ENCODE measurements at regions not wholly inside any gene's neighbourhood (a gene's known extent, or its start where the extent isn't known, plus 50 kb on each side); places are given as distances from the start of the nearest gene placed in this dataset.
"Not testable (repeated sequence)": the region's sequence is repeated elsewhere in the genome, so short reads cannot be mapped to it uniquely, and the experiment has no call there.

- Histone ChIP-seq H3K9ac (no peak overlapping the region), H4K20me1 (no peaks in the 10 kb centered on the region), H3K36me3 (peaks cover 100% of the 10 kb centered on the region), H3K4me1 (no peaks in the 10 kb centered on the region), H3K27ac (no peak overlapping the region), H3K9me3 (peaks cover 97% of the 10 kb centered on the region), H3K4me3 (no peak overlapping the region), H3K4me2 (no peak overlapping the region), H3K27me3 (no peaks in the 10 kb centered on the region)
- TF ChIP-seq Cebpa-rat (IDR thresholded peaks at IDR 0.05) = no peak
Observed at GRCh38 chr15:25091421-25092158, 136.8 kb downstream of the SNRPN start.

- Histone ChIP-seq H3K4me3 (no peak overlapping the region), H3K4me2 (no peak overlapping the region), H3K27me3 (no peaks in the 10 kb centered on the region), H3K27ac (no peak overlapping the region), H3K36me3 (peaks cover 100% of the 10 kb centered on the region), H3K4me1 (no peaks in the 10 kb centered on the region), H4K20me1 (no peaks in the 10 kb centered on the region), H3K9me3 (peaks cover 94% of the 10 kb centered on the region), H3K9ac (no peak overlapping the region)
- no peak for TF ChIP-seq Cebpa-rat (IDR thresholded peaks at IDR 0.05)
Observed at GRCh38 chr15:25092661-25093060, 137.9 kb downstream of the SNRPN start.

- no peak overlapping the region for H3K4me3 ChIP-seq
- H3K9me3 ChIP-seq = peaks cover 90% of the 10 kb centered on the region
- H3K9ac ChIP-seq = no peak overlapping the region
- no peak for TF ChIP-seq Cebpa-rat (IDR thresholded peaks at IDR 0.05)
- H3K4me2 ChIP-seq = no peak overlapping the region
- H3K4me1 ChIP-seq = no peaks in the 10 kb centered on the region
- H3K27ac ChIP-seq = no peak overlapping the region
- H4K20me1 ChIP-seq = no peaks in the 10 kb centered on the region
- peaks cover 100% of the 10 kb centered on the region for H3K36me3 ChIP-seq
- no peaks in the 10 kb centered on the region for H3K27me3 ChIP-seq
Observed at GRCh38 chr15:25093455-25094029, 138.8 kb downstream of the SNRPN start.

- TF ChIP-seq Cebpa-rat (IDR thresholded peaks at IDR 0.05) = no peak
- H4K20me1 ChIP-seq = no peaks in the 10 kb centered on the region
- H3K9me3 ChIP-seq = peaks cover 90% of the 10 kb centered on the region
- H3K4me3 ChIP-seq = no peak overlapping the region
- H3K4me1 ChIP-seq = no peaks in the 10 kb centered on the region
- peaks cover 100% of the 10 kb centered on the region for H3K36me3 ChIP-seq
- H3K27me3 ChIP-seq = no peaks in the 10 kb centered on the region
- H3K9ac ChIP-seq = no peak overlapping the region
- H3K4me2 ChIP-seq = no peak overlapping the region
- H3K27ac ChIP-seq = no peak overlapping the region
Observed at GRCh38 chr15:25094066-25094465, 139.3 kb downstream of the SNRPN start.

GRCh38 chr15:25094519-25094918, 139.7 kb downstream of the SNRPN start:
- Histone ChIP-seq H3K36me3 (peaks cover 100% of the 10 kb centered on the region), H3K4me3 (no peak overlapping the region), H3K9me3 (peaks cover 90% of the 10 kb centered on the region), H3K27me3 (no peaks in the 10 kb centered on the region), H3K9ac (no peak overlapping the region), H3K27ac (no peak overlapping the region), H3K4me1 (no peaks in the 10 kb centered on the region), H4K20me1 (no peaks in the 10 kb centered on the region), H3K4me2 (no peak overlapping the region)
- TF ChIP-seq Cebpa-rat (IDR thresholded peaks at IDR 0.05) = no peak

GRCh38 chr15:25095179-25095578, 140.4 kb downstream of the SNRPN start:
- no peak overlapping the region for H3K4me3 ChIP-seq
- peaks cover 90% of the 10 kb centered on the region for H3K9me3 ChIP-seq

GRCh38 chr15:25099966-25100365, 145.2 kb downstream of the SNRPN start:
- not testable (repeated sequence) for H3K27me3 ChIP-seq, H3K4me3 ChIP-seq, H4K20me1 ChIP-seq, H3K27ac ChIP-seq, H3K4me1 ChIP-seq, H3K9ac ChIP-seq, H3K4me2 ChIP-seq
- H3K9me3 ChIP-seq = peaks cover 61% of the 10 kb centered on the region
- peaks cover 91% of the 10 kb centered on the region for H3K36me3 ChIP-seq

More at GRCh38 chr15:25095179-25095578, 140.4 kb downstream of the SNRPN start:
- Histone ChIP-seq H3K27me3 (no peaks in the 10 kb centered on the region), H3K4me2 (no peak overlapping the region), H3K9ac (no peak overlapping the region), H3K27ac (no peak overlapping the region), H4K20me1 (no peaks in the 10 kb centered on the region), H3K4me1 (no peaks in the 10 kb centered on the region), H3K36me3 (peaks cover 100% of the 10 kb centered on the region)
- no peak for TF ChIP-seq Cebpa-rat (IDR thresholded peaks at IDR 0.05)

- peaks cover 84% of the 10 kb centered on the region for H3K36me3 ChIP-seq
- no peak overlapping the region for H3K9ac ChIP-seq
- TF ChIP-seq Cebpa-rat (IDR thresholded peaks at IDR 0.05) = no peak
- H3K27me3 ChIP-seq = no peaks in the 10 kb centered on the region
- H3K4me1 ChIP-seq = no peaks in the 10 kb centered on the region
- no peaks in the 10 kb centered on the region for H4K20me1 ChIP-seq
- H3K4me2 ChIP-seq = no peak overlapping the region
- H3K9me3 ChIP-seq = peaks cover 25% of the 10 kb centered on the region
- no peak overlapping the region for H3K4me3 ChIP-seq
- no peak overlapping the region for H3K27ac ChIP-seq
Observed at GRCh38 chr15:25106209-25106608, 151.4 kb downstream of the SNRPN start.

- Histone ChIP-seq H3K4me3 (no peak overlapping the region), H3K27ac (no peak overlapping the region), H4K20me1 (no peaks in the 10 kb centered on the region), H3K4me2 (no peak overlapping the region), H3K36me3 (peaks cover 5% of the 10 kb centered on the region; the same call in 1 of the 2 replicates), H3K4me1 (no peaks in the 10 kb centered on the region), H3K9ac (no peak overlapping the region), H3K27me3 (no peaks in the 10 kb centered on the region), H3K9me3 (peaks cover 9% of the 10 kb centered on the region)
- no peak for TF ChIP-seq Cebpa-rat (IDR thresholded peaks at IDR 0.05)
Observed at GRCh38 chr15:25133804-25134203, 179.0 kb downstream of the SNRPN start.

GRCh38 chr15:25134546-25134945, 179.8 kb downstream of the SNRPN start:
- no peak overlapping the region for H3K9ac ChIP-seq
- H3K27ac ChIP-seq = no peak overlapping the region
- H3K4me3 ChIP-seq = no peak overlapping the region
- peaks cover 1% of the 10 kb centered on the region; the same call in 1 of the 2 replicates for H3K9me3 ChIP-seq
- no peaks in the 10 kb centered on the region for H3K27me3 ChIP-seq
- no peaks in the 10 kb centered on the region for H3K36me3 ChIP-seq
- TF ChIP-seq Cebpa-rat (IDR thresholded peaks at IDR 0.05) = no peak
- H4K20me1 ChIP-seq = no peaks in the 10 kb centered on the region
- no peaks in the 10 kb centered on the region for H3K4me1 ChIP-seq
- H3K4me2 ChIP-seq = no peak overlapping the region

All from BLaER1 (cell line).